NCI-H226 (cell line): ENCODE measurements at regions not wholly inside any gene's neighbourhood (a gene's known extent, or its start where the extent isn't known, plus 50 kb on each side); places are given as distances from the start of the nearest gene placed in this dataset.

Experiments
- DNase-seq: peaks from one replicate; pipeline ENCODE4 v3.0.0-alpha.2; 2015

DNA sequence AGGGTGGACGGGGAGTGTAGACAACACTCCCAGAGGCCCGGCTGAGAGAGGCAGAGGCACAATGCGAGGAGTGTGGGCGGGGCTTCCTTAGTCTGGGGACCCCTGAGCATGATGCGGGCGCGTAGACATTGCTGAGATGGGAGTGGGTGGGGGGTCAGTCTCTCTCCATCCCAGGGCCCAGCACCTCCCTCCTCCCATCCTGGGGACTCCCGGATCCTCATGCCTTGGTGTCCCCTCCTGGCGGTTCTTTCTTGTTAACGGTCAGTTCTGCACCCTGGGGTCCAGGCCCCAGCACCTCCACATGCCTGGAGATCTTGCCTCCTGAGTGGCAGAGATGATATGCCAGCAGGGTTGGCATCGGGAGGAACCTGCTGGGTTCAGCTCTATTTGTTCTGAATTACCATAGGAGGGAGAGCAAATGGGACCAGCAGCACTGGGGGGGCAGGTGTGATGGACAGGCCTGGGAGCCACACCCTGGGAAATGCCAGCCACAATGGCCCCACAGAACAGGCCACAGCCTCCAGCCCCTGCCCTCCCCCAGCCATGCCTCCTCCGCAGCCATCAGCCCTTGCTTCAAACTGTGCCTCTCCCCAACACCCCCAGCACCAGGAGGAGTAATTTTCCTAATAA, 55.7 kb downstream of the RTL6 start:
- DNase-seq, result no peak

DNA sequence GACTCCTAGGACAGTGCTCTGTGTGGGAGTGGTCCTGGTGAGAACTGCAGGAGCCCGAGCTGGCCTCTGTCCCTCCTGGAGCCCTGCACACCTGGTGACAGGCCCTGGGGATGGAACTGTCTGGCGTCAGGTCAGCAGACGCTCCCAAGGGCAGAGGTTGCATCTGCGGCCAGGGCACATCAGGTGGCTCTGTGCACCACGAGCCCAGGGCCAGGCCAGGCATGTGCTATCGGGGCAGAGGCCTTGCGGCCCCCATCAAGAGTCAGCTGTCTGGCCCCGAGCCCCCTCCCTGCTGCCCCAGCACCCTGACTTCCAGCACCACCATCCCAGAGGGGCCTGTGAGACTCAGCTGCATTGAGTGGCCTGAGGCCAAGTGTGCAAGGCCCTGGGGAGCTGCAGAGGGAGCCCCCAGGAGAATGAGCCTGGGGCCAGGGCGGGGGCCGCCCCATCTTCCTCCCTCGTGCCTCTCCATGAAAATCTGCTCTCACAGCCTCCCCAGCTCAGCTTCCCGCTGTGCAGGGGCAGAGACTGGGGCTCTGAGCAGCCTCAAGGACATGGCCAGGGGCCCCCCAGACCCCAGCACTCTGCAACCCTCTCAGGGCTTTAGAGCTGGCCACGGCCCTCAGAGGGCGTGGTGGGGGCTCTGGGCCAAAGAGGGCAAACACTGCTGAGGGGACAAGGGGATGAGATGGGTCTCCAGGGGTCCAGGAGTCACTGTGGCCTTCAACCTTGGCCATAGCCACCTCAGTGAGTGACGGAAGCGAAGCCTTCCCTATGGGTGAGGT, 56.4 kb downstream of the RTL6 start:
- no peak for DNase-seq

DNA sequence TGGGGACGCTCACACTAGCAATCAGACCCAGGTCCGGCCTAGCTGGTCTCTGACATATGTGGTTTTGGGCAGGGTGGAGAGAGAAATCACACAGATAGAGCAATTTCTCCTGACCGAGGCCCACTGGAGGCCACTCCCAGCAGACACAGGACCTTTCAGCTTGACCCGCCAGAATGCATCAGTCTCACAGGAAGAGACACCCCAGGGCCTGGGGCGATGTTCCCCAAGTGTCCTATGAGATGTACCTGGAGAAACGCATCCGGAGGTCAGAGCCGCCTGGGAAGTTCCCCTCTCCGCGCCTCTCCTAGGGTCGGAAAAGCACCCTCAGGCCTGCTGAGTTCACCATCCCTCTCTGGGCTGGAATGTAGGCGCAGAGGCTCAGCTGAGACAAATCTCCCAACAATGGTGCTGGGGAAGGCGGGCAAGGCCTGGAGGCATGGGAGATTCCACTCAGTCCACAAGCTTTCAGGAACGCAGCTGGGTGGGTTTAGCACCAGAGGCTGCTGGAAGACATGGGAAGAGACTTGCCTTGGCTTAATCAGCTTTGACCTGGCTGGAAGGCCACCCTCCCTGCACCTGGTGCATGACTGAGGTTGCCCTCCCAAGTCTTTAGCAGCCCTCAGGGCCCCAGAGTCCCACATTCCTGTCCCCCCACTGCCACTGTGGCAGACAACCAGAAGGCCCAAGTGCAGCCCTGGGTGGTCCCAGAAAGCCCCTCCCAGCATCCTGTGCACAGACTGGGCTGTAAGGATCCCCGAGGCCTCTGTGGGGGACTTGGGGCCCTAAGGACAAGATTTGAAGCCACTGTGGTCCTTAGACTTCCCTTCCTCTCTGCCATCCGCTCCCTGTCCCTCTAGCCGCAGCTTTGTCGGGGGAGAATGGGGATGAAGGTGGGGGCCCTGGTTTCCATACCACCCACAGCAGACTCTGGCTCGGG, 57.5 kb downstream of the RTL6 start:
- no peak for DNase-seq

DNA sequence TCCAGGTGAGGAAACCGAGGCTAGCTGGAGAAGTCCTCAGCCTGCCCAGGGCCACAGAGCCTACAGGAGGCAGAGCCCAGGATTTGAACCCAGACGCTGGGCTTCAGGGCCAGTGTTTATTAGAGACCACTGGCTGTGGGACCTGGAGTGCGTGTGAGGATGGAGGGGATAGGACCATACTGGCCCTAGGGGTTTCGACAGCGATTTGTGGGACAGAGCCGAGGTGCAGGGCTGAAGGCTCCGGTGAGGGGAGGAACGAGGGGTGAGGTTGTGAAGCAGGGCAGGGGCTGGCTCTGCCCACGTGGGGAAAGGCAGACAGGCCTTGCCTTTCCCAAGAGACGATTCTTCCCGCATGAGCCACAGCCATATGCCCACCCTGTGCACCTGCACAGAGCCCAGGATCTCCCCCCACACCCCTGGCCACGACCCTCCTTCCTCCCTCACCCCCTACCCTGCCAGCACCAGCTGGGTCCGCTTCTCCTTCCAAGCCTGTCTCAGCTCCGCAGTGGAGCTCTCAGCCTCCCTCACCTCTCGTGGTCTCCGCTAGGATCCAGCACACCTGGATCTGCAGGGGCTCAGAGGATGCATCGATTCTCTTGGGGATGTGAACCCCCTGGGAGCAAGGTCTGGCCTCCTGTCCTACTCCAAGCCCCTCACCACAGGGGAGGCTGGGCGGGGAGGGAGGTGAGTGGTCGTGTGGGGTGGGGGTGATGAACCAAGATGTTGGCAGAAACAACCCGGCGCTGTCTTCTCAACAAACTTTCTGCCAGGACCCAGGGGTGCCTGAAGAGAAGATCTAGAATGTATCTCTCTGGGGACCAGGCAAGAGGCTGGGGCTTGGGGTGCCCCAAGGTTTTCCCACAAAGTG, 58.4 kb downstream of the RTL6 start:
- no peak for DNase-seq

DNA sequence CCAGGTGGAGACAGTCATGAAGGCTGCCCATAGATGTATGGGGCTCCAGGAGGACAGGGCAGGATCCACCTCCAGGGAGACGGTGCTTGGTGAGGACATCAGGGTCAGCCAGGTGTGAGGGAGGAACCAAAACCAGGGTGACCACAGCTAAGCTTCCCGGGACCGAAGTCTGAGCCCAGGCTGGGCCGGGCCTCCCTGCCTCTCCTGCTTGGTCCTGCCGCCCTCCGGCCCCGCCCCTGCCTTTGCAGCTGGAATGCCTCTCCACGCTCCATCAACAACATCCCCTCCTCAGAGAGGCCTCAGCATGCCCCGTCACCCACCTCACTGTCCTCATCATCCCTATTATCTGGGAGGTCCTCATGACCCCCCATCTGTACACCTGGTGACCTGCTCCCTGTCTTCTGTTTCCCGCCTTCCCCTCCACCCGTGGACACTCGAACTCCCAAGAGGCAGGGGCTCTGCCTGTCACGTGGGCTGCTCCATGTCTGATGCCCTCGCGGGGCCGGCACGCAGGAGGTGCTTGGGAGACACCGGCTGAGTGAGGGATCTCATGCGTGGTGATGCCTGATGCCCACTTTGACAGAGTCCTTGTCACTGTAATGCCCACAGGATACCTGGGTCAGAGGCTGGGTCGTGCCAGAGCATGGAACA, 59.4 kb downstream of the RTL6 start:
- no peak for DNase-seq

DNA sequence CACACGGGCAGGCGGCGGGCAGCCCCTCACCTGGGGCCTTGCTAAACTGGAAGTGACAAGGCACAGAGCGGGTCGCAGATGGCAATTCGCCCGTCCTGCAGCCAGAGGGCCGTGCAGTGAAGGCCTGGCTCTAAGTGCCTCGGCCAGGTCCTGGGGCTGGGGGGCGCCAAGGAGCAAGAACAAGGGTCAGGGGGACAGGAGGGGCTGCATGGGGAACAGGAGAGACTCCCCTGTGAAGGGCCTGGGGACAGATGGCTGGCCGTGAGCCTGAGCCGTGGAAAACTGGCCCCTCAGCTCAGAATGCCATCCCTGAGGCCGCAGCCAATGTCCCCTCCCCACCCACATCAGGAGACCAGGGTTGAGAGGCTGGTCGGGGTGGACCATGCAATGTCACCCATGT, 60.0 kb downstream of the RTL6 start:
- no peak for DNase-seq

DNA sequence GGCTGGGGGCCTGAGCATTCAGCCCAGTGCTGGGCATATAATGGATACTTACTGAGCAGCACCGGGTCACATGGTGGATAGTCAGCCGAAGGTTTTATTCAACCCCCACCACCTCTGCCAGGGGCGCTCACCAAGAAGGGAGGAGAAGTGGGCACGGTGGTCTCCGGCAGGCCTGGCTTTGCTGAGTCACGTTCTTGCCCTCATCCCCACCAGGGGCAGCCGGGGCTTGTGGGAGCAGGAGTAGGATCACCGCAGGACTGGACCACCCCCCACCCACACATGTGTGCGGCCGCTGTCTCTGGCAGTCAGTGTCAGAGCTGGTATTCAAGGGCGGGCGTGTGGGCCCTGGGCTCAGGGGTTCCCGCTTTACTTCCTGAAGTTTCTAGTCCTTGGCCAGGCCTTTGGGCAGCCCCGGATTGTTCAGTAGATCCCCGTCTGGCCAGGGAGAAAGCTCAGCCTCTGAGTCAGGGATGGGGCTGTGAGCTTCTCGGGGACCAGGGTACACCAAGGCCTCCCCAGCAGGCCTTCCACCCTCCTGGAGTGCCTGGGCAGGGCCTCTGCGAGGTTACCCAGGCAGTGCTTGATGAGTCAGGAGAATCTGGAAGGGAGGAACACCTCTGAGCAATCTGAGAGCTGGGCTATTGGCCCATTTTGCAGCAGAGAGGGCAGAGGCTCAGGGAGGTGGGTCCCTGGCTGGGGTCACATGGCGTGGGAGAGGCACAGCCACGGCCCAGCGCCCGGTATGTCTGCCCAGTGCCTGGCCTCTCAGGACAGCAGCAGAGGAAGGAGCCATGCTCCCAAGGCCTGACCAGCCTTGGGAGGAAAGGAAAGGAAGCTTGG, 60.6 kb downstream of the RTL6 start:
- no peak for DNase-seq

DNA sequence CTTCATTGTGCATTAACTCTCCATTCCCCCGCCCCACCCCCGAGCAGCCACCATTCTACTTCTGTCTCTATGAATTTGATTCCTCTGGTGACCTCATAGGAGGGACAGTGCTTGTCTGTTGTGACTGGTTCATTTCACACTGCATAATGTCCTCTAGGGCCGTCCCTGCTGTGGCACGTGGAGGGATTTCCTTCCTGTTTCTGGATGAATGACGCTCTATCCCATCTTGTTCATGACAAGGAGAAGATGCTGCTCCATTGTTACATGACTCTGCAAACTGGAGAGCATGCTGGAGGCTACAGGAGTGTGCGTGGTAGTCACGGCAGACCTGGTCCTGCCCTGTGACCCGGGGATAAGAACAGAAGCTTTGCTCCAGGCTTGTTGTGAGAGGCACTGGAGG, 61.3 kb downstream of the RTL6 start:
- no peak for DNase-seq

DNA sequence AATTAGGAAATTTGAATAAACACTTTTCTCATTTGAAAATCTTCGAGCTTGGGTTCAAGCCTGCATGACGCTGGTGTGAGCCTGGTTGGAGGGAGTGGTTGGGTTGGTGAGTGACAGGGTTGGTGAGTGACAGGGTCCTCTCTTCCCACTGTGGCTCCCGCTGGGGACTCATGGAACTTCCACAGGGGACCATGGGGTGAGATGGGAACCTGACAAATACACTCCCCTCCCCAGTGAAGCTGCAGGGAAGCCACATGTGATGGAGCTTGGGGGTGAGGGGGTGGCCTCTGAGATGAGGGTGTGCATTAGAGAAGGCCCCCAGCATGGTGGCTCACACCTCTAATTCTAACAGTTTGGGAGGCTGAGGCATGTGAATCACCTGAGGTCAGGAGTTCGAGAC, 66.8 kb downstream of the RTL6 start:
- no peak for DNase-seq

DNA sequence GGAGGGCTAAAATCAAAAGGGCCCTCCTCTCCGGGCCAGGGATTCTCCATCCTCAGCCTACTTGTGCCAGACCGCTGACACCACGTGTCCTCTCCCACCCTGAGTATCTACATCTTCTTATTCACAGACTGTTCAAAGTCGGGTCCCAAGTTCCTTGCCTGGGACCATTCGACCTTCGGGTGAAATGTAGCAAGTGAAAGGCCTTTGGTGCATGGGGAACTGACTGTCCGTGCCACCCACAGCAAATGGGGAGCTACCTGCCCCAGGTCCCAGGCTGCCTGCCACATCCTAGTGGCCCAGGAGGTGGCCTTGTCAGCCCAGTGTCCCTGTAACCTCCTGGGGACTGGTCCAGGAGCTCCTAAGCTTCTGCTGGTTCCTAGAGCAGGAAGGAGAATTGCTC, 67.3 kb downstream of the RTL6 start:
- no peak for DNase-seq

DNA sequence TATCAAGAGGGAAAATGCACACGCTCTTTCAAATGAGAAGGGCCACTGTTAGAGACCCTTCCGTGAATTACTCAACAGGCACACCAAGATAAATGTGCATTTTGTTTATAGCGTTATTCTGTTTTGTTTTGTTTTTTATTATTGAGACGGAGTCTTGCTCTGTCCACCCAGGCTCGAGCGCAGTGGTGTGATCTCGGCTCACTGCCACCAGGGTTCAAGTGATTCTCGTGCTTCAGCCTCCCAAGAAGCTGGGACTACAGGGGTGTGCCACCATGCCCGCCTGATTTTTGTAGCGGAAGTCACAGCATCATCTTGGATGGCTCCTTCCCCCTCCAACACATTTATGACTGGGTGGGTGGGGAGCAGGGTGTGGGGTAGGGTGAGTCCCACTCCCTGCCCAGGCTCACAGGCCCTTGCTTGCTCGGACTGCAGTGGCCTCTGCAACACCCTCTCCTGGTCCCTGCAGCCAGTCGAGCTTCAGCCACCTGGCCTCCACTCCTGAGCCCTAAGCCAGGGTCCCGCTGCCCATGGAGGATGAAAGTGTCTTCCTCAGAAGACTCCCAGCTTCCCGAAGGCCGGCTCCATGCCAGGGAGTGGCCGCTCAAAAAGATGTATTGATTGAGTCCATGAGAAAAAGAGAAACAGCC, 68.0 kb downstream of the RTL6 start:
- DNase-seq, result no peak

DNA sequence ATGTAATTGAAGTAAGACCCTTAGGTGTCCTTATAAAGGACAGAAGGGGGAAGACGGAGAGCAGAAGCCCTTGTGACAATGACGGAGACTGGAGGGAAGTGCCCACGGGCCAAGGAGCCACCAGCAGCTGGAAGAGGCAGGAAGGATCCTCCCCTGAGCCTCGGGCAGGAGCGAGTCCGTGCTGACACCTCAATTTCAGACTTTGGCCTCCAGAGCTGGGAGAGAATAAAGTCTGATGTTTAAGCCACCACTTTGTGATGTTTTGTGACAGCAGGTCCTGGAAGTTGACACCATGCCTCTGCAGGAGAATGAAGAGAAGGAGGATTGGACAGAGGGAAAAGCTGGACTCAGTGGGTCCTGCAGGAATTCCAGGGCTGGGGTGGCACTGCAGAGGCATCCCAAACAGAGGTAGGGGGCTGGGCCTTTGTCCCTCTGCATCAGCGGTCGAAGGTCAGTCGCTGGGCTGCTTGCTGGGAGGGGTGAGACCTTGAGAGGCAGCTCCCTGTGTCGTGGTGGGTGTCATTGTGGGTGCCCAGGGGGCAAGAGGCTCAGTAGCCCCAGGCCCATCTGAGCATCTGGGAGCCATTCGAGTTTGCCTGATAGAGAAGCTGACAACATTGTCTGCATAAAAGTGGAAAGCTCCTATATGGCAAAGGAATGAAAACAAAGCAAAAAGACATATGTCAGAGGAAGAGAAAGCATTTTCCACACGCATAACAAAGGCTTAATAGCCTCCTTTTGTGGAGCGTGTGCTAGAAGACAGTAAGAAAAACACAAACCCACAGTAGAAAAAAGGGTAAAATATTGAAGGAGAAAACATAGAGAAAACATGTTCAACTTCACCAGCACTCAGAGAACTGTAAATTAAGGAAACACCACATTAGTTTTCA, 68.8 kb downstream of the RTL6 start:
- no peak for DNase-seq

DNA sequence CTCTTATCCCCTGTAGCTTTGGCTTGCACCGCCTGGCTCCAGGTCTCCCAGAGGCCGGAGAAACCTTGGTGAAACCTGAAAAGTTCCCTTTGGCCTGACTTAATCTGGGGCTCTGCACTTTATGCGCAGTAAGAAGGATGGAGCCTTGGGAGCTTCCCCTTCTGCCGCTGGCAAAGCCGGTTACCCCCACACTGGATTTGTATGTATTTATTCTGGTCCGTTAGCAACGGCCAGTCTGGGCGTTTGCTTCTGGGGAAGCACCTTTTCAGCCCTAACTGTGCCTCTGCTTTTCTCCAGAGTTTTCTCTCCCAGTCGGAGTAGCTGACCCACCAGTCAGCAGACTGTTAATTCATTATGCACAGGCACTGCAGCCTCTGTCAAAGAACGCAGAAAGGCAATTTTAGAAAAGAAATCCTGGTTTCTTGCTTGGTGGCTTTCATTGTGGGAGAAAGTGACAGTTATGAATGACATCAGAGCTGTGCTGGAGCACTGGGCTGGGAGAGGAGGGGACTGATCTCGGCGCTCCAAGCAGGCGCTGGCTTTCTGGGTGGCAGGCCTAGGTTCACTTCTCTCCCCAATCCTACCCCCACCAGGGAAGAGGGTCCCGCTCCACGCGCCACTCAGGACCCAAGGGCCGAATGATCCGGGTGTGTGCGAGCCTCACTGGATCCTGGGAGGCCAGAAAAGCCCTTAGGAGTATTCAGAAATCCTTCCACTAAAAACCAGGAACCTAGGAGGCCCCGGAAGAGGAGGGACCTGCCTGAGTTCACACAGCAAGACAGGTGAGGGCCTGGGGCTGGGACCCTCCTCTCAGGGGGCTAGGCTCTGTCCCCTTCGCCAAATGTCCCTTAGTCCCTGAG, 70.2 kb downstream of the RTL6 start:
- DNase-seq, result no peak

DNA sequence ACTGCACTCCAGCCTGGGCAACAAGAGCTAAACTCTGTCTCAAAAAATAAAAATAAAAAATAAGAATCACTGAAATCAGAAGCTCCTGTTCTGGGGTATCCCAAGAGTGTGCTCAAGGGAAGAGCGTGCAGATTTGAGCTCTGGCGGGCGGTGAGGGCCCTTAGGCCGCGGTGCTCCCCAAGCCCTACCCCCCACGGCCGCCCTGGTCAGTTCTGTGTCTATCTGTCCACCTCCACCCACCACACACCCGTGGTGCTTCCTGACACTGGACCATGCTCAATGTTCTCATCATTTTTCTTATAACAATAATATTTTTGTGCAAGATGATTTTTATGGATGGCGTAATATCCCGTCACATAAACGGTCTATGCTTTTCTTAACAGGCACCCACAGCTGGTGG, 71.1 kb downstream of the RTL6 start:
- DNase-seq, result no peak

DNA sequence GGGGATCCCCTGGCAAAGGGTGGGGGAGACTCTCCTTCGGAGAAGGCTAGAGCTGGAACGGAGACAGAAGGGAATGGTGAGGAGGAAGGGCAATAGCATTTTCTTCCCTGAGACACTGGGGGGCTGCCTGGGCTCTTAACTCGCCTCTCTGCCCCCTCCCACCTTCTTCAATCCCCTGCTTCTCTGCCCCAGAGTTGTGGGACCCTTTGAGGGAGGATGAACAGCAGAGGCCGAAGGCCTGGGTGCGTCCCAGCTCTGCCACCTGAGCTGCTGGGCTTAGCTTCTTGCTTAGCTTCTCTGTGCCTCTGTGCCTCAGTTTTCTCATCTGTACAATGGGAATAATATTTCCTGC, 72.4 kb downstream of the RTL6 start:
- no peak for DNase-seq

DNA sequence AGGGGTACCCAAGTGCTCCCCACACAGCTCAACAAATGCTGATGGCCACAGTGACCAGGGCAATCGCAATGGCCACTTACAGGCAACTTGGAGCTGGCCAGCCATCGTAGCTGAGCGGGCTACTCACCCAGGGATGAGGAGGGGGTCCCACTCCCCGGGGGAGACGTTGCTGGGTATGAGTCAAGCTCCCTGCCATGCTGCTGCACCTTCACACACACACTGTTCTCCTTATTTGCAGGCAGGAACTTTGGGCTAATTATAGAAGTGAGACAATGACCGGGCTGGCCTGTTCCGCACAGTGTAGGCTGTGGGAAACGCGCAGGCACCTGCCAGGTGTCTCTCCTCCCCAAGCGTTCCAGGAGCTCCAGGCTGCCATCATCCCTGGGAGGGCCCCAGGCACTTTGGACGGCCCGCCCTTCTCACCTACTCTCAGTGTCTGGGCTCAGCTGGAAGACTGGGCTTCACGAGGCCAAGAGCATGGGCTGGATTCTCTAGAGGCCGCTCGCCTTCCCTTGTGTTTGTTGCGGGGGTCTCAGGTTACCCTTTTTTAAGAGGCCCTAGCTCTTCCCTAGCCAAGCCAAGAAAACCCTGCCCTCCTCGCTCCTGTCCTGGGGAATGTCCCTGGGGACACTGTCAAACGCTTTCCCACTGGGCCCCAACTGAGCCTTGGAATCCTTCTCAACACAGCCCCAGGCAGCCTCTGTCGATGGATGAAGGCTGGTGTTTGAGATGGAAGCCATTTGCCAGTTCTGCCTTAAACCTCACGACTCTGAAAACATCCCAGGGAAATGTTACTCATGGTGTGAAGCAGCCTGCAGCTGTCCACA, 73.0 kb downstream of the RTL6 start:
- DNase-seq, result no peak

DNA sequence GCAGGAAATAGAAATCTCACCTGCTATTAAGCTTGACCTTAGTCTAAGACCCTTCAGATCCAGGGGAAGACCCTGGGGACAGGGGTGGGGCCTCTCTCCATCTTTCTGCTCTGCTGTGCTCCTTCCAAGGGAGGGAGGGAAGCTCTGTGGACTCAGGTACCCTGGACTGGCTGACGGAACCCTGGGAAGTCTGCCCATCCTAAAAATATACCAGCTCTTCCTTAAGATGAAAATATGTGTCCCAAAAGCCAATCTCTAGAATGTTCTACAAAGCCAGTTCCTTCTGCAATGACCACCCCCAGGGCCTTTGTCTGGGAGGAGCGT, 73.7 kb downstream of the RTL6 start:
- no peak for DNase-seq
